Upper lobe of left lung (tissue), 4 donors: ENCODE measurements at regions not wholly inside any gene's neighbourhood (a gene's known extent, or its start where the extent isn't known, plus 50 kb on each side); places are given as distances from the start of the nearest gene placed in this dataset.

Source experiments
- POLR2A ChIP-seq, 4 donors: fragments of 450-650 bp; IDR thresholded peaks; one replicate each; pipeline ENCODE4 v1.5.1; 2016 to 2017; ENCODE audit warnings: antibody characterized with exemption in 4 of 4, mild to moderate bottlenecking in 2 of 4
- POLR2AphosphoS5 ChIP-seq, 2 donors: sonication (generic); formaldehyde crosslinking; IDR thresholded peaks; one replicate each; pipeline ENCODE4 v1.5.1; 2017; ENCODE audit warnings: antibody characterized with exemption in 2 of 2
- TF ChIP-seq, protein P1 (sequence below), 6 experiments: fragments of 450-650 bp in 4 of 6; fragments of 200-600 bp in 2 of 6; sonication (generic) in 2 of 6; IDR thresholded peaks; one replicate each; pipeline ENCODE4 v1.5.1; 2016 to 2019; ENCODE audit warnings: antibody characterized with exemption in 6 of 6

DNA sequence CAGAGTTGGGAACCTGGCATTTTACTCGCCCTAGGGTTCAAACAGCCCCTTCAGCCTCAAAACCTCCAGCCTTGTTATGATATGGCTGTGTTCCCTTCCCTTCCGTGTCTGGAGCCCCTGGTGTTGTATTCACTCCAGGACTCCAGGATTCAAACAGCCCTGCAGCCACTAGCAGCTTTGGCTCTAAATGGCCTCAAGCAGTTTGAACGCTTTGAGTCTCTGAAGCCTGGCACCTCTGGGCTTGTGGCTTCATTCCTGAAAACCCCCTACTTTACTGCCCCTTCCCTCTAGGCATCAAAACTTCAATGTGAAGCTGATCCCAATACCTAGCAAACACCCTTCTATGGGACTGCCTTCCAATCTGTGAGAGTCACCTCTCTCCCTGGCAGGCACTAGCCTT is 67.9 kb upstream of the RMST start:
- TF ChIP-seq POLR2A (IDR thresholded peaks at IDR 0.05) = no peak
- TF ChIP-seq, protein P1, sequence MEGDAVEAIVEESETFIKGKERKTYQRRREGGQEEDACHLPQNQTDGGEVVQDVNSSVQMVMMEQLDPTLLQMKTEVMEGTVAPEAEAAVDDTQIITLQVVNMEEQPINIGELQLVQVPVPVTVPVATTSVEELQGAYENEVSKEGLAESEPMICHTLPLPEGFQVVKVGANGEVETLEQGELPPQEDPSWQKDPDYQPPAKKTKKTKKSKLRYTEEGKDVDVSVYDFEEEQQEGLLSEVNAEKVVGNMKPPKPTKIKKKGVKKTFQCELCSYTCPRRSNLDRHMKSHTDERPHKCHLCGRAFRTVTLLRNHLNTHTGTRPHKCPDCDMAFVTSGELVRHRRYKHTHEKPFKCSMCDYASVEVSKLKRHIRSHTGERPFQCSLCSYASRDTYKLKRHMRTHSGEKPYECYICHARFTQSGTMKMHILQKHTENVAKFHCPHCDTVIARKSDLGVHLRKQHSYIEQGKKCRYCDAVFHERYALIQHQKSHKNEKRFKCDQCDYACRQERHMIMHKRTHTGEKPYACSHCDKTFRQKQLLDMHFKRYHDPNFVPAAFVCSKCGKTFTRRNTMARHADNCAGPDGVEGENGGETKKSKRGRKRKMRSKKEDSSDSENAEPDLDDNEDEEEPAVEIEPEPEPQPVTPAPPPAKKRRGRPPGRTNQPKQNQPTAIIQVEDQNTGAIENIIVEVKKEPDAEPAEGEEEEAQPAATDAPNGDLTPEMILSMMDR (IDR thresholded peaks at IDR 0.05) = no peak
- no peak for TF ChIP-seq POLR2AphosphoS5 (IDR thresholded peaks at IDR 0.05)
